GM18909 (cell line): ENCODE measurements at regions not wholly inside any gene's neighbourhood (a gene's known extent, or its start where the extent isn't known, plus 50 kb on each side); places are given as distances from the start of the nearest gene placed in this dataset.

ENCODE experiments used
- ATAC-seq: cut with Tn5 transposase; IDR thresholded peaks from one replicate; pipeline ENCODE4 v1.9.1; 2021; ENCODE audit warnings: mild to moderate bottlenecking; ENCODE audit not compliant: unreplicated experiment, poor library complexity

DNA sequence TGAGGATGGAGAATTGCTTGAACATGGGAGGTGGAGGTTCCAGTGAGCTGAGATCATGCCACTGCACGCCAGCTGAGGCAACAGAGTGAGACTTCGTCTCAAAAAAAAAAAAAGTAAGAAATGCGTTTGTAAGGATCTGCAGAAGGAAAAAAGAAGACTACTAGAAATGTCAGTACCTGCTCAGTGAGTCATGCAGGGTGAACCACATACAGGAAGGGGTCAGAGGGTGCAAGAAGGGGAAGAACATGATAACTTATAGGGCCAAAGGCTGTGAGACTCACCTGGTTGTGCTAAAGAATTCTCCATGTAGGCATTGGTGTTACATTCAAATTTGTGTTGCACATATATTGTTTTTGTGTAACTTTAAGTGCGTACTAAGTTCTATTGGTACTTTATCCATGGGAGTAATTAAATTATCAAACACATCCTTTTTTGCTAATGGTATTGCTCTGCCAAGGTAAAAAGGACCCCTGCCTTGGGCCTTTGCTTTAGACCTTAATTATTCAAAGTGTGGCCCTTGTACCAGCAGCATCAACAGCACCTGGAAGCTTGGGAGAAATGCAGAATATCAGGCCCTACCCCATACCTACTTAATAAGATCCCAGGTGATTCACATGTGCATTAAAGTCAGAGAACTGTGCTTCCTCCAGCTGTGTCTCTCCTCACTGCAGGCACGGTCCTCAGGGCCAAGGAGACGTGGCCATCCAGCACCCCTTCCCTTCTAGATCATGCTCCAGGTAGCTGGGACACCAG, 96.4 kb upstream of the PPP2R5A start:
- no peak for ATAC-seq

- ATAC-seq, result no peak
These were observed 95.9 kb upstream of the PPP2R5A start for GRCh38 chr1:212189352-212189738.

GRCh38 chr1:212190169-212190568, 95.0 kb upstream of the PPP2R5A start:
- no peak for ATAC-seq

DNA sequence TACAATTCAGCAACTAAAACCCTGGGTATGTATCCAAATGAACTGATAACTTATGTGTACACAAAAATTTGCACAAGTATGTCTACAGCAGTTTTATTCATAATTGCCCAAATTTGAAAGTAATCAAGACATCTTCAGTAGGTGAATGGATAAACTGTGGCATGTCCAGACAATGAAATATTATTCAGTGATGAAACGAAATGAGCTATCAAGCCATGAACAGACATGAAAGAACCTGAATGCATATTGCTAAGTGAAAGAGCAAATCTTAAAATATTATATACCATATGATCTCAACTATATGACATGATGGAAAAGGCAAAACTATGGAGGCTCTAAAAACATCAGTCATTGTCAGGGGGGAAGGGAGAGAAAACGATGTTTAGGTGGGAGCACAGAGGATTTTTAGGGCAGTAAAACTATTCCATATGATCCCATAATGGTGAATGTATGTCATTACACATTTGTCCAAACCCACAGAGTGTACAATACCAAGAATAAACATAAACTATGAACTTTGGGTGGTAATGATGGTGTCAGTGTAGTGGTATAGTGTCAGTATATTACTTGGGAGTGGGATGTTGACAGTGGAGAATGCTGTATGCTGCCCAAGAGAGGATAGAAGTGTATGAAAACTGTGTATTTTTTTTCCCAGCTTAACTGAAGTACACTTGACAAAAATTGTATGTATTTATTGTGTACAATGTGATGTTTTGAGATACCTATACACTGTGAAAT, 92.8 kb upstream of the PPP2R5A start:
- no peak for ATAC-seq

DNA sequence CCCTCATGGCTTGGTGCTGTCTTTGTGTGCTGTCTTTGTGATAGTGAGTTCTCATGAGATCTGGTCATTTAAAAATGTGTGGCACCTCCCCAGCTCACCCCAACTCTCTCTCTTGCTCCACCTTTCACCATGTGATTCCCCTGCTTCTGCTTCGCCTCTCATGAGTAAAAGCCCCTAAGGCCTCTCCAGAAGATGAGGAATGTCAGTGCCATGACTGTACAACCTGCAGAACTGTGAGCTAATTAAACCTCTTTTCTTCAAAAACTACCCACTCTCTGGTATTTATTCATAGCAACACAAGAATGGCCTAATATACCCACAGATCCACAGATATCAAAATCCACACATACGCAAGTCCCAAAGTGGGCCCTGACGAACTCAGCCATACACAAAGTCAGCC, 88.9 kb upstream of the PPP2R5A start:
- ATAC-seq, result no peak

DNA sequence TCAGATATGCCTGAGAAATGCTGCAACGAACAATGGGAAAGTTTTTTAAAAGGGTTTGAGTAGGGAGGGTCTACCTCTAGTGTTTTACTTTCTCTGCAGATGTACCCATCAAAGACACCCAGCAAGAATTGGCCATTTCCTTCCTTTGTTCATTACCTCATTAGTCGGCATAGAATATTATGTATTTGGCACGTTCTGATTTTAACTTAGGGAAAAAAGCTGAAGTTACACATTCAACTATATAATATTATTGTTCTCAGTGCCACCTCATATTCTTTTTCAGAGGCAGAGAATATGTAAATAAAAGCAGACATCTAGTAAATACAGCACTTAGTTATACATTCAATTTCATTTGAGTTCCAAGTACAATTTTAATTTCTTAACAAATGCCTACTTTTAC, 83.7 kb upstream of the PPP2R5A start:
- ATAC-seq, result no peak

- no peak for ATAC-seq
These were observed 81.6 kb upstream of the PPP2R5A start for GRCh38 chr1:212203630-212204029.

GRCh38 chr1:212205006-212205405, 80.2 kb upstream of the PPP2R5A start:
- no peak for ATAC-seq

DNA sequence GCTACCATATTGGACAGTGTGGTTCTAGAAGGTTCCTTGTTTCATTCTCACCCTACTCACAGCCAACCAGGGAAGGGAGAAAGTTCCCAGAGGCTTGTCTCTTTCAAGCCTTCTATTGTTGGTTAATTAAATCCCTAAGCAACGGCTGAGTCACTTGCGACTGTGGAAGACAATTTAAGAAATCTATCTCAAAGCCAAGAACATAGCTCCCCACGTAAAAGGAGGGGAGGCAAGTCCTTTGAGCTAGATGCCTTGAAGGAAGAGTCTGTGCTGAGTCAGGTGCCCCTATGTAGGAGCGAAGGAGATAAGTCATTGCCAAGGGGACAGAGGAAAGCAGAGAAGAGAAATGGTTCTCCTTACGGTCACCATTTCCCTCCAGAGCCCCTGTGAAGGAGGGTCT, 79.4 kb upstream of the PPP2R5A start:
- no peak for ATAC-seq

- no peak for ATAC-seq
These were observed 78.1 kb upstream of the PPP2R5A start for GRCh38 chr1:212207118-212207517.

- no peak for ATAC-seq
These were observed 77.2 kb upstream of the PPP2R5A start for GRCh38 chr1:212207822-212208520.

- ATAC-seq, result no peak
These were observed 76.1 kb upstream of the PPP2R5A start for GRCh38 chr1:212208978-212209644.

DNA sequence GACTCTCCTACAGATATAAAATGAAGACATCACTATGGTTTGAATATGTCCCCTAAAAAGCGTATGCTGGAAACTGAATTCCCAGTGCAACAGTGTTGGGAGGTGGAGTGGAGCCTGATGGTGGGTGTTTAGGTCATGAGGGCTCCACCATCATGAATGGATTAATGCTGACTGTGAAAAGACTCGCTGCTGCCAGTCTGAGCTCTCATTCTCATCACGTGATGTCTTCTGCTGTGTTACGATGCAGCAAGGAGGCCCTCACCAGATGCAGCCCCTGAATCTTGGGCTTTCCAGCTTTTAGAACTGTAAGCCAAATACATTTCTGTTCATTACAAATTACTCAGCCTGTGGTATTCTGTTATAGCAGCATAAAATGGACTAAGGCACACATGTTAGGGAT, 73.8 kb upstream of the PPP2R5A start:
- no peak for ATAC-seq

GRCh38 chr1:212212343-212212742, 72.9 kb upstream of the PPP2R5A start:
- ATAC-seq, result no peak

DNA sequence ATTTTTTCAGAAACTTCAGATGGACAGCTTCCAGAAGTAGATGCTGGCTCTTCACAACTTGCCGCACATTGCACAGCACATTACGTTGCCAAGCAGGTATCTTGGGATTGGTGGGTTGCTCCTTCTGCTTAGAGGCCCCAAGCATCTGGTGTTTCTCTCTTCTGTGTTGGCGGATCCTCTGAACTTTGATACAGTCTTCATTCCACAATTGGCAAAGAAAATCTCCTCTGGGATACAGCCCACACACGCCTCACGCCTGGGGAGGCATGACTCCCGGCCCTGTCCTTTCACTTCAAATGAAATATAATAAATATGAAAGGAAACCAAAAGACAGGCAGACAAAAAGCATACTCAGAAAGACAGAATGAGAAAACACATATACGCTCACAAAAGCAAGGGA, 72.3 kb upstream of the PPP2R5A start:
- no peak for ATAC-seq

DNA sequence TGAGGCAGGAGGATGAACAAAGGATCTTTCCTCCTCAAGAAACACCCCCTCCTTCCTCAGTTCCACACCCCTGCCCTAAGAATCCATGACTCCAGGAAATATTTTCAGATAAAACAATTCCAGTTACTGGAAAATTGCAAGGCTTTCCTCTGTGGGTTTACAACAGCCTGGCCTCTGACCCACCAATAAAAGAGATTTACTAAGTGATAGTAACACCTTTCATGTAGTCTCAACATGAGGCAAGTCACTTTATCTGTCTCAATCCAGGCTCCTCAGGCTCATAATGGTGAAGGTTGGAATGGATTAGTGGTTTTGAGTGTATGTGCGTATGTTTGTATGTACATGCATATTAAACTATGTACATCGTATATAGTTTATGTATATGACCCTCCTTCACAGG, 71.4 kb upstream of the PPP2R5A start:
- no peak for ATAC-seq

DNA sequence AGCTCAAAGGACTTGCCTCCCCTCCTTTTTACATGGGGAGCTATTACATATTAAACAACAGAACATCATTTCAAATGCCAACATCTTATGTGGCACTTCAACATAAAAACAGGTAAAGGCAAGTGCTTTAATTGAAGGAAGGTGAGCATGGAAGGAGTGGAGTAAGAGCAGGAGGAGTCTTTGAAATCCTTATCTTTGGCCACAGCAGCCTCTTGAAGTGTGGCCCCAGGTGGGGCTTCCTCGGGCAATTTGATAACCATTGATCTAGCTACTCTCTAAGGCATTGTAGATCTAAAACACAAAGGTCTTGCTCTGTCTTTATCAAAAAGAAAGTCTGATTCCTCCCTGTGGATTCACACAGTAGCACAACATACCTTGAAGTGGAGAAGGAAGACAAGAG, 70.9 kb upstream of the PPP2R5A start:
- no peak for ATAC-seq

GRCh38 chr1:212215910-212216309, 69.3 kb upstream of the PPP2R5A start:
- no peak for ATAC-seq

- ATAC-seq, result no peak
These were observed 67.6 kb upstream of the PPP2R5A start for GRCh38 chr1:212217633-212218032.

- ATAC-seq, result no peak
These were observed 67.1 kb upstream of the PPP2R5A start for GRCh38 chr1:212218065-212218464.

- ATAC-seq, result peak; percentile 92
These were observed 66.3 kb upstream of the PPP2R5A start for GRCh38 chr1:212218911-212219310.
